GM19463 (cell line): ENCODE measurements at regions not wholly inside any gene's neighbourhood (a gene's known extent, or its start where the extent isn't known, plus 50 kb on each side); places are given as distances from the start of the nearest gene placed in this dataset.
"Not testable (repeated sequence)": the region's sequence is repeated elsewhere in the genome, so short reads cannot be mapped to it uniquely, and the experiment has no call there.

ENCODE experiments used
- ATAC-seq: cut with Tn5 transposase; IDR thresholded peaks from one replicate; pipeline ENCODE4 v1.9.1; 2021; ENCODE audit warnings: mild to moderate bottlenecking, moderate library complexity; ENCODE audit not compliant: unreplicated experiment

- ATAC-seq = no peak
Observed at GRCh38 chr6:56724455-56724854, 81.8 kb upstream of the DST start.

GRCh38 chr6:56720882-56721281 lies 78.2 kb upstream of the DST start:
- ATAC-seq = no peak

- not testable (repeated sequence) for ATAC-seq
Observed at GRCh38 chr6:56720202-56720601, 77.5 kb upstream of the DST start.

- ATAC-seq = not testable (repeated sequence)
Observed at GRCh38 chr6:56719315-56720058, 76.8 kb upstream of the DST start.

GRCh38 chr6:56718236-56718635 lies 75.5 kb upstream of the DST start:
- no peak for ATAC-seq

- no peak for ATAC-seq
Observed at GRCh38 chr6:56716229-56716628, 73.5 kb upstream of the DST start.

- no peak for ATAC-seq
Observed at GRCh38 chr6:56715741-56716140, 73.1 kb upstream of the DST start.

GRCh38 chr6:56714982-56715456 lies 72.3 kb upstream of the DST start:
- ATAC-seq = no peak

- ATAC-seq = no peak
Observed at GRCh38 chr6:56714273-56714672, 71.6 kb upstream of the DST start.

- ATAC-seq = no peak
Observed at GRCh38 chr6:56713254-56713672, 70.6 kb upstream of the DST start.

- ATAC-seq = no peak
Observed at GRCh38 chr6:56710967-56711366, 68.3 kb upstream of the DST start.

- no peak for ATAC-seq
Observed at GRCh38 chr6:56709650-56710049, 67.0 kb upstream of the DST start.

- ATAC-seq = no peak
Observed at GRCh38 chr6:56708810-56709597, 66.3 kb upstream of the DST start.

GRCh38 chr6:56706981-56707726 lies 64.5 kb upstream of the DST start:
- no peak for ATAC-seq

- no peak for ATAC-seq
Observed at GRCh38 chr6:56699066-56699654, 56.5 kb upstream of the DST start.

- ATAC-seq = no peak
Observed at GRCh38 chr6:56695702-56696101, 53.0 kb upstream of the DST start.

GRCh38 chr6:56694002-56694401 lies 51.3 kb upstream of the DST start:
- ATAC-seq = no peak

- no peak for ATAC-seq
Observed at GRCh38 chr6:56693246-56693607, 50.5 kb upstream of the DST start.

- no peak for ATAC-seq
Observed at GRCh38 chr6:56692523-56693245, 50.0 kb upstream of the DST start.
